GM12875 (cell line): ENCODE measurements at regions not wholly inside any gene's neighbourhood (a gene's known extent, or its start where the extent isn't known, plus 50 kb on each side); places are given as distances from the start of the nearest gene placed in this dataset.

Experiments used
- H3K4me3 ChIP-seq: one replicate; pipeline ENCODE4 v1.5.1; 2011; ENCODE audit warnings: low read depth, low read length, control low read depth
- TF ChIP-seq, protein P1 (sequence below): IDR thresholded peaks from 2 replicates; pipeline ENCODE4 v1.5.1; 2011; ENCODE audit warnings: low read depth, mild to moderate bottlenecking, control low read depth, inconsistent platforms, low read length, moderate library complexity, borderline replicate concordance; ENCODE audit not compliant: insufficient read depth

- TF ChIP-seq, protein P1, sequence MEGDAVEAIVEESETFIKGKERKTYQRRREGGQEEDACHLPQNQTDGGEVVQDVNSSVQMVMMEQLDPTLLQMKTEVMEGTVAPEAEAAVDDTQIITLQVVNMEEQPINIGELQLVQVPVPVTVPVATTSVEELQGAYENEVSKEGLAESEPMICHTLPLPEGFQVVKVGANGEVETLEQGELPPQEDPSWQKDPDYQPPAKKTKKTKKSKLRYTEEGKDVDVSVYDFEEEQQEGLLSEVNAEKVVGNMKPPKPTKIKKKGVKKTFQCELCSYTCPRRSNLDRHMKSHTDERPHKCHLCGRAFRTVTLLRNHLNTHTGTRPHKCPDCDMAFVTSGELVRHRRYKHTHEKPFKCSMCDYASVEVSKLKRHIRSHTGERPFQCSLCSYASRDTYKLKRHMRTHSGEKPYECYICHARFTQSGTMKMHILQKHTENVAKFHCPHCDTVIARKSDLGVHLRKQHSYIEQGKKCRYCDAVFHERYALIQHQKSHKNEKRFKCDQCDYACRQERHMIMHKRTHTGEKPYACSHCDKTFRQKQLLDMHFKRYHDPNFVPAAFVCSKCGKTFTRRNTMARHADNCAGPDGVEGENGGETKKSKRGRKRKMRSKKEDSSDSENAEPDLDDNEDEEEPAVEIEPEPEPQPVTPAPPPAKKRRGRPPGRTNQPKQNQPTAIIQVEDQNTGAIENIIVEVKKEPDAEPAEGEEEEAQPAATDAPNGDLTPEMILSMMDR, result no peak
- H3K4me3 ChIP-seq, result no peak overlapping the region
These were observed 53.8 kb upstream of the CLEC14A start for GRCh38 chr14:38309522-38310277.
